SIG-M5 (cell line): ENCODE measurements at regions not wholly inside any gene's neighbourhood (a gene's known extent, or its start where the extent isn't known, plus 50 kb on each side); places are given as distances from the start of the nearest gene placed in this dataset.
A peak's percentile ranks its signal among the peaks of the same experiment; 100 is the strongest.

Experiments used
- DNase-seq: peaks from one replicate; lab custom pipeline; 2025; lab: John Stamatoyannopoulos, UW

- DNase-seq: no peak
Observed at GRCh38 chr4:26073886-26074560, 160.0 kb downstream of the SMIM20 start.

GRCh38 chr4:26074712-26075430, 160.9 kb downstream of the SMIM20 start:
- DNase-seq: peak; percentile 74

GRCh38 chr4:26075583-26075982, 161.6 kb downstream of the SMIM20 start:
- DNase-seq: peak; percentile 2

- DNase-seq: peak; percentile 80
Observed at GRCh38 chr4:26076000-26076587, 162.1 kb downstream of the SMIM20 start.

GRCh38 chr4:26076896-26077295, 162.9 kb downstream of the SMIM20 start:
- no peak for DNase-seq

- DNase-seq: no peak
Observed at GRCh38 chr4:26077756-26078155, 163.7 kb downstream of the SMIM20 start.

GRCh38 chr4:26080870-26081628, 167.0 kb downstream of the SMIM20 start:
- no peak for DNase-seq

GRCh38 chr4:26081795-26082498, 167.9 kb downstream of the SMIM20 start:
- DNase-seq: no peak

- DNase-seq: no peak
Observed at GRCh38 chr4:26082565-26082964, 168.5 kb downstream of the SMIM20 start.

GRCh38 chr4:26083987-26084386, 170.0 kb downstream of the SMIM20 start:
- no peak for DNase-seq

GRCh38 chr4:26084414-26084813, 170.4 kb downstream of the SMIM20 start:
- DNase-seq: no peak

GRCh38 chr4:26085551-26085950, 171.5 kb downstream of the SMIM20 start:
- no peak for DNase-seq

GRCh38 chr4:26086621-26087441, 172.8 kb downstream of the SMIM20 start:
- no peak for DNase-seq

GRCh38 chr4:26088433-26088928, 174.5 kb downstream of the SMIM20 start:
- no peak for DNase-seq

- no peak for DNase-seq
Observed at GRCh38 chr4:26093551-26093950, 179.5 kb downstream of the SMIM20 start.

GRCh38 chr4:26094076-26094475, 180.1 kb downstream of the SMIM20 start:
- no peak for DNase-seq

- DNase-seq: no peak
Observed at GRCh38 chr4:26094911-26095310, 180.9 kb downstream of the SMIM20 start.

- no peak for DNase-seq
Observed at GRCh38 chr4:26099967-26100366, 185.9 kb downstream of the SMIM20 start.

- DNase-seq: no peak
Observed at GRCh38 chr4:26101011-26101410, 187.0 kb downstream of the SMIM20 start.

- DNase-seq: no peak
Observed at GRCh38 chr4:26104056-26104685, 190.2 kb downstream of the SMIM20 start.
